Astrocyte (in vitro differentiated cells and primary cell): ENCODE measurements at regions not wholly inside any gene's neighbourhood (a gene's known extent, or its start where the extent isn't known, plus 50 kb on each side); places are given as distances from the start of the nearest gene placed in this dataset.

Experiments used
- CTCF ChIP-seq: IDR thresholded peaks from 2 replicates; pipeline ENCODE4 v1.5.1; 2011; ENCODE audit warnings: low read depth, mild to moderate bottlenecking, inconsistent platforms, low read length, moderate library complexity; ENCODE audit not compliant: insufficient read depth
- EZH2 ChIP-seq: IDR thresholded peaks from 2 replicates; pipeline ENCODE4 v1.6.1; 2012; ENCODE audit warnings: mild to moderate bottlenecking, low read length, inconsistent platforms; ENCODE audit not compliant: insufficient read depth

GRCh38 chr5:29114331-29114768 lies 2076.0 kb upstream of the CDH9 start:
- TF ChIP-seq EZH2 = no peak
- TF ChIP-seq CTCF = no peak
